ENCODE measurements at regions not wholly inside any gene's neighbourhood (a gene's known extent, or its start where the extent isn't known, plus 50 kb on each side); places are given as distances from the start of the nearest gene placed in this dataset.

DNA sequence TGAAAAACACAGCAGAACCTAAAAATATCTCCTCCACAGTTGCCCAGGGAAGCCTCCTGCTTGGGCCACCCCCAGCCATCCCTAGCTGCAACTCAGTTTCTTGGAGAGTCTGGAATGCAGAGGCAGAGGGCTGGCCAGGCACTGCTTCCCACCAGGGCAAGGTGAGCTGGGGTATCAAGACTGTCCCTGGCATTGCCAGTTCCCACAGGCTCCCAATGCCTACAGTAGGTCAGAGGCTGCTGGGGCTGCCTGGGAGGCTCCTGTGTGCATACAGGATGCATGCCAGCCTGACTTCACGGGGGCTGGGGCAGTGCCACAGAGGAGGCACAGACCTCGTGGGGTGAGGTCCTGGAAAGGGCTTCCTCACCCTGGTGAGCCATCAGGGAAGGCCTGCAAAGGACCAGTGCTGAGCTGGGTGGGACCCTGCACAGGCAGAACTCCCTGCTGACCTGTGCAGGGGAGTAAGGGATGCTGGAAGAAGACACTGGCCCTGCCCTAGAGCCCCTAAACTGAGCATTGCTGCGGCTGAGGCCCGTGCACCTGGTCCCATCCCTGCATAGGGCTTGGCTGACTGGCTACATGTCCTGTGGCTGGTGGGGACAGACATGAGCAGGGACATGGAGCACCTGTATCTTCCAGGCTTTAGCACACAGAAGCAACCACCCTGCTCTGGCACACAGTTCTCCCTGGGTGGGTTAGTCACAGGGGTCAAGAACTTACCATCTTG, 121.9 kb upstream of the RET start:
- H3K4me3 ChIP-seq (ENCODE audit: low read length): no peak overlapping the region
- H3K27me3 ChIP-seq (ENCODE audit: control insufficient read depth, insufficient read depth, low read length): peaks cover 11% of the 10 kb centered on the region
- H3K4me1 ChIP-seq (ENCODE audit: control insufficient read depth, low read depth, low read length): peaks cover 15% of the 10 kb centered on the region
- no peak overlapping the region for H3K9ac ChIP-seq (ENCODE audit: low read length)
- no peaks in the 10 kb centered on the region for H3K36me3 ChIP-seq (ENCODE audit: control insufficient read depth, low read depth, low read length)
- no peaks in the 10 kb centered on the region for H3K9me3 ChIP-seq (ENCODE audit: control insufficient read depth, low read depth, low read length)
- H3K27ac ChIP-seq (ENCODE audit: low read length): no peak overlapping the region

DNA sequence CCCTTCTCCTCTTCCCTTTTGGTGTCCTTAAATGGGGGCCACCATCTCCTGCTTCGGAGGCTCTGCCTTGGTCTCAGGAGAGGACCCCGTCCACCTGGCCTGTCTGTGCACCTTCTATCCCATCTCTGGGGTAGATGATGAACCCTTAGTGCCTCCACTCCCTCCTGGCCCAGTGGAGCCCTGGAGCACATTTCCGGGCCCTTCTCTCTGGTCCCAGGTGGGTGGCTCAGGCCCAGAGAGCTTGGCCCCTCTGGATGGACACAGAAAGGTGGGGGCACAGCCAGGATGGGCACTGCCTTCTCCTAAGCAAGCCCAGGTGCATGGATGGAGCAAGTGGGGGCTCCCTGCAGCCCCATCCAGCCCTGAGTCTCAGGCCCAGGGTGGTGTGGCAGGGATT, 121.4 kb upstream of the RET start:
- Histone ChIP-seq H3K9ac (ENCODE audit: low read length) (no peak overlapping the region), H3K27me3 (ENCODE audit: control insufficient read depth, insufficient read depth, low read length) (peaks cover 11% of the 10 kb centered on the region), H3K27ac (ENCODE audit: low read length) (no peak overlapping the region), H3K4me3 (ENCODE audit: low read length) (no peak overlapping the region), H3K36me3 (ENCODE audit: control insufficient read depth, low read depth, low read length) (no peaks in the 10 kb centered on the region), H3K4me1 (ENCODE audit: control insufficient read depth, low read depth, low read length) (peaks cover 15% of the 10 kb centered on the region), H3K9me3 (ENCODE audit: control insufficient read depth, low read depth, low read length) (no peaks in the 10 kb centered on the region)

DNA sequence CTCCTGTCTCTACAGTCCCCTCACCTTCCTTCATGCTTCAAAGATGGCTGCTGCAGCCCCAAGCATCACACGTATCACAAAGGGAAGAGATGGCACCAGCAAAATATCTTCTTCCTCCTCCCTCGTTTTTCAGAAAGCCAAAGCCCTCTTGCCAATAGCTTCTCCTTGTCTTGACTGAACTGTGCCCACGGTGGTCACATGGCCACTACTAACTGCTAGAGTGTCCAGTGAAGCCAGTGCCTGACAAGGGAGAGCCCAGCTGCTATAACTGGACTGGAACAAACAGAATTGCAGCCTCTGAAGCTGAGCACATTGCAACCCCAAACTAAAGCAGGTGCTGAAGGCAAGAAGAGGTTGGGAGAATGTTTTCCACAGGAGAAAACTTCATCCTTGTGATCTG, 120.8 kb upstream of the RET start:
- H3K4me3 ChIP-seq (ENCODE audit: low read length): no peak overlapping the region
- peaks cover 8% of the 10 kb centered on the region for H3K27me3 ChIP-seq (ENCODE audit: control insufficient read depth, insufficient read depth, low read length)
- H3K9me3 ChIP-seq (ENCODE audit: control insufficient read depth, low read depth, low read length): no peaks in the 10 kb centered on the region
- no peak overlapping the region for H3K9ac ChIP-seq (ENCODE audit: low read length)
- H3K27ac ChIP-seq (ENCODE audit: low read length): no peak overlapping the region
- peaks cover 15% of the 10 kb centered on the region for H3K4me1 ChIP-seq (ENCODE audit: control insufficient read depth, low read depth, low read length)
- H3K36me3 ChIP-seq (ENCODE audit: control insufficient read depth, low read depth, low read length): no peaks in the 10 kb centered on the region

DNA sequence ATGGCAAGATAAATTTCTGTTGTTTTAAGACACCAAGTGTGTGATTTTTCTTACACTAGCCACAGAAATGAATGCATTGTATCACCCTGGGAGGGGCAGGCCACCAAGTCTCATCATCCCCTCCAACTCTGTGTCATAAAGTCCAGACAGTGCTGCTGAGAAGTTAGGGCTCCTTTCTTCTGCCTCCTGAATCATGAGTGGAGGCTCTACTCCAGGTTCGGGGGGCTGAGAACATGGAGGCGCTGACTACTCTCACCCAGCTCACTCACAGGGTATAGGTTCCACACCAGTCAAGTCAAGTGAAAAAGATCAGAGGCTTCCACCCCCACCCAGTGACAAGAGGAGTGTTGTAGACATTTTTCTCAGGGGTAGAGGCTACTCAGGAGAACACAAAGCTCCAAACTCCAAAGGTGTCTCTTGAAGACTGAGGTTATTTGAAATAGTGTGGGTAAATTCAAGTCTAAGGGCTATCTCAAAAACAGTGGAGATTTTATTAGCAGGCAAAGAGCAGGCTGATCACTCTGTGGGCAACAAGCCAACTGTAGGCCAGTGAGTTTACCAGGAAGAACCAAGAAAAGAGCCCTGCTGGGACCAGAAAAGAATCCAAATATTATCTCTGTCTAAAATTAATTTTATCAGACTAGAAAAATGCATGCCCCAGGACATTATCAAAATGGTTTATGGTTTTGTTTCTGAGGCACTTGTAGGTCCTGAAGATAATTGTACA, 118.6 kb upstream of the RET start:
- H3K9ac ChIP-seq (ENCODE audit: low read length): no peak overlapping the region
- no peaks in the 10 kb centered on the region for H3K9me3 ChIP-seq (ENCODE audit: control insufficient read depth, low read depth, low read length)
- peaks cover under 1% of the 10 kb centered on the region for H3K4me1 ChIP-seq (ENCODE audit: control insufficient read depth, low read depth, low read length)
- H3K4me3 ChIP-seq (ENCODE audit: low read length): no peak overlapping the region
- H3K36me3 ChIP-seq (ENCODE audit: control insufficient read depth, low read depth, low read length): no peaks in the 10 kb centered on the region
- H3K27ac ChIP-seq (ENCODE audit: low read length): no peak overlapping the region
- H3K27me3 ChIP-seq (ENCODE audit: control insufficient read depth, insufficient read depth, low read length): peaks cover 2% of the 10 kb centered on the region

DNA sequence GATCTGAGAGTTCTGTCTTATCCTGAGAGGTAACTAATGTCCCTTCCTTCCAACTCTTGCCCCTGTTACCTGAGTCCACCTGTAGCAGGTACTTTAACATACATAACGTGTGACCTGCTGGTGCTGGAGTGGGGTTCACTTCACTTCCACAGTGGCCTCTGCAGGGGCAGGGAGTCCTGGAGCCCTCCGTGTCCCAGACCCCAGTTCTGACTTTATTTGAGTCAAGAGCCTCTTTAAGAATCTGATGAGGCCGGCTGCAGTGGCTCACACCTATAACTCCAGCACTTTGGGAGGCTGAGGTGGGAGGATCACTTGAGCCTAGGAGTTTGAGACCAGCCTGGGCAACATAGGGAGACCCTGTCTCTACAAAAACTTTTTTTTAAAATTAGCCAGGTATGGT, 117.0 kb upstream of the RET start:
- peaks cover 5% of the 10 kb centered on the region for H3K4me1 ChIP-seq (ENCODE audit: control insufficient read depth, low read depth, low read length)
- no peaks in the 10 kb centered on the region for H3K9me3 ChIP-seq (ENCODE audit: control insufficient read depth, low read depth, low read length)
- H3K9ac ChIP-seq (ENCODE audit: low read length): no peak overlapping the region
- no peak overlapping the region for H3K4me3 ChIP-seq (ENCODE audit: low read length)
- no peak overlapping the region for H3K27ac ChIP-seq (ENCODE audit: low read length)
- no peaks in the 10 kb centered on the region for H3K27me3 ChIP-seq (ENCODE audit: control insufficient read depth, insufficient read depth, low read length)
- no peaks in the 10 kb centered on the region for H3K36me3 ChIP-seq (ENCODE audit: control insufficient read depth, low read depth, low read length)

DNA sequence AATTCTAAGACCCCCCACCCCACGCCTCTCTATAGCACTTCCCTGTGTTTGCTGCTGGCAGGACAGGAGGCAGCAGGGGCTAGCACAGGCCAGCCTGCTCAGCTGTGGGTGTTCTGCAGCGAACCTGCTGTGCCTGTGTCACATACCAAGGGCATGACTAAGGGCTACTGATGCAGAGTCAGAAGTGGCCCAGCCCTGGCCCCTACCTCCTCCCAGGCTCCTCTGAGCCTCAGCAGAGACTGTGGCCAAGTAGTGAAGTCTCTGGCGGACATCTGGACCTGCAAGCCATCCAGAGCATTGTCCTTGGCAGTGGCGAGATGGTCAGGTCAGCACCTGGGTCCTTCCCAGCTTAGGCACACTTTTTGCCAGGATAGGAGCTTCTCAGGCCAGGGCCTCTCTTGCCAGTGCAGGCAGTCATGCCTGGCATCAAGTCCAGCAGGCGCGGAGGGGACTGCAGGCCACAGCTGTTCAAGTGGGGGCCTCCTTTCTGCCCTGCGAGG, 116.3 kb upstream of the RET start:
- no peak overlapping the region for H3K9ac ChIP-seq (ENCODE audit: low read length)
- H3K36me3 ChIP-seq (ENCODE audit: control insufficient read depth, low read depth, low read length): no peaks in the 10 kb centered on the region
- H3K4me3 ChIP-seq (ENCODE audit: low read length): no peak overlapping the region
- H3K27me3 ChIP-seq (ENCODE audit: control insufficient read depth, insufficient read depth, low read length): no peaks in the 10 kb centered on the region
- H3K4me1 ChIP-seq (ENCODE audit: control insufficient read depth, low read depth, low read length): peaks cover 5% of the 10 kb centered on the region
- no peak overlapping the region for H3K27ac ChIP-seq (ENCODE audit: low read length)
- H3K9me3 ChIP-seq (ENCODE audit: control insufficient read depth, low read depth, low read length): no peaks in the 10 kb centered on the region

DNA sequence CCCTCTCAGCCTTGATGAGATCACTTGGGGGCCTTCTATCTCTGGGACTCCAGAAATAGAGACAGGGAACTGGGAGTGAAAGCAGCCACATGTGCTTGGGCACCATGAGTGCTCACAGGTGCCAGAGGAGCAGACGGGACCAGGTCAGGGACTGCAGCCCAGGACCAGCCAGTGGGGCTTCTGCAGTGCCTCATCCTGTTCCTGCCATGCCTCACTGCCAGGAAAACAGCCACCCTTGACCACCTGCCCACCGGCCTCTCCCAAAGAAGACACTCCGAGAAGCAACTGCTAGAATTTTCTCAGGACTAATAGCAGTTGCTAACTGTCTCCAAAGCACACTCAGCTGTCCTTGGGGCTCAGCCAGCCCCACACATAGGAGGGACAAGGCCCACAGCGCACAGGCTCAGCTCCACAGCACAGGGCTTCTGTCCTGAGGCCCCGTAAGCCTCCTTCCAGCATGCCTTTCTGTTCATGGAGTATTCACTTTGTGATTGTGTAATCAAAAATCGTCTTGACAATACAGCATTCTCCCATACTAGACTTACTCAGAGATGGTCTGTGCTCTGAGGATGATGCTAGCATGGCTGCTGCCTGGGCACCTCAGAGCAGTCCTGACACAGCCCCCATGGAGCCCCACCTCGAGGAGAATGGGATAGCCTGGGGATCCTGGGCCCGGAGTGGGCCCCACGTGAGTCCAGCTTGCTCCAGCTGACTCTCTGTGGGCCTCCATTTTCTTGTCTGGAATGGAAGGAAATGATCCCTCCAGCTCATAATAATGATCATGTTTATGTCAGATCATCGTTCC, 115.7 kb upstream of the RET start:
- Histone ChIP-seq H3K9ac (ENCODE audit: low read length) (no peak overlapping the region), H3K27ac (ENCODE audit: low read length) (no peak overlapping the region)

DNA sequence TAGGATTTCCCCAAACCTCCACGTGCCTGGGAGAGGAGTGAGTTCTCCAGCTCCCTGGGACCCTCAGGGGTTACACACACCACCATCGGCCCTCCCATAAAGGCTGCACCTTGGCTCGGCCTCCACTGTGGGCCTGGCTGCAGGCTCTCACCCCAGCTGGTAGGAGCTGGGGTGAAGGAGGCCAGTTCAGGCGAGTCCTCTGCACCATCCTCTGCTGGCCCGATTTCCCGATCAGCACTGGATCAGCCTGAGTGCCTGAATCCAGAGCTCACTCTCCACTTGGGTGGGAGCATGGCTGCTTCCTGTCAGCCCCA, 115.1 kb upstream of the RET start:
- Histone ChIP-seq H3K27me3 (ENCODE audit: control insufficient read depth, insufficient read depth, low read length) (no peaks in the 10 kb centered on the region), H3K9ac (ENCODE audit: low read length) (no peak overlapping the region), H3K27ac (ENCODE audit: low read length) (no peak overlapping the region), H3K36me3 (ENCODE audit: control insufficient read depth, low read depth, low read length) (no peaks in the 10 kb centered on the region), H3K9me3 (ENCODE audit: control insufficient read depth, low read depth, low read length) (no peaks in the 10 kb centered on the region), H3K4me3 (ENCODE audit: low read length) (no peak overlapping the region), H3K4me1 (ENCODE audit: control insufficient read depth, low read depth, low read length) (peaks cover 5% of the 10 kb centered on the region)

More for the DNA sequence above, 115.7 kb upstream of the RET start:
- Histone ChIP-seq H3K27me3 (ENCODE audit: control insufficient read depth, insufficient read depth, low read length) (no peaks in the 10 kb centered on the region), H3K9me3 (ENCODE audit: control insufficient read depth, low read depth, low read length) (no peaks in the 10 kb centered on the region), H3K36me3 (ENCODE audit: control insufficient read depth, low read depth, low read length) (no peaks in the 10 kb centered on the region), H3K4me3 (ENCODE audit: low read length) (no peak overlapping the region), H3K4me1 (ENCODE audit: control insufficient read depth, low read depth, low read length) (peaks cover 5% of the 10 kb centered on the region)

DNA sequence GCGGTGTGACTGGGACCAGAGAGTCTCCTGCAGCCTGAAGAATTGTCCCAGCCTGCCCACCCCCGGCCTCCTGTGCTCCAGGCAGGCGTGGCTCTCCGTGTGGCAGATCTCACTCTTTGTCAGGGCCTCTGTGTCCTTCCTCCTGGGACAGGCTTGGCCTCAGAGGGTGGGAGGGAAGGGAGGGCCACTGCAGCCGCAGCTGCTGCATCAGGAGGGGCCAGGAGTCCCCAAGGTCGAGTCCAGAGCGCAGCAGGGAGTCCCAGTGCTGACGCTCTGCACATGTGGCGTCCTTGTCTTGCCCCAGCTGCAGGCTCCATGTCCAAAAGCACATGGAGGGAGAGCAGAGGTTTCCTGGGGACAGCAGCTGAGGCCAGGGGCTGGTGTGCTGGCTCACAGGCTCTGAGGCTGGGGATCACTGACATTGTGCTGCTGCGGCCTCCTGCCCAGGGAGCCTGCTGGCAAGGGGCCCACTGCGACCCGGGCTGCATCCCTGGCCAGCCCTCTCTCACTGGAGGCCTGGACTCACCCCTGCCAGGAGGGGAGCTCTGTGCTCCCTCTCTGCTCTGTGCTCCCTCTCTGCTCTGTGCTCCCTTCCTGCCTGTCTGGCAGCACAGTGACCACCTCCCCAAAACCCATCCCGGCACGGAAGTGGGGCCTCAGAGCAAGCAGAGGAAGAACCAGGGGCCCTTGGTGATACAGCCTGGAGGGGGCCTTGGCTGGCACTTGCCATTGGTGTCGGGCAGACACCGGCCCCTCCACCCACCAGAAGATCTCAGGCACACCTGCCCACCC, 114.6 kb upstream of the RET start:
- Histone ChIP-seq H3K9me3 (ENCODE audit: control insufficient read depth, low read depth, low read length) (no peaks in the 10 kb centered on the region), H3K27ac (ENCODE audit: low read length) (no peak overlapping the region), H3K4me3 (ENCODE audit: low read length) (no peak overlapping the region), H3K36me3 (ENCODE audit: control insufficient read depth, low read depth, low read length) (no peaks in the 10 kb centered on the region), H3K27me3 (ENCODE audit: control insufficient read depth, insufficient read depth, low read length) (no peaks in the 10 kb centered on the region), H3K4me1 (ENCODE audit: control insufficient read depth, low read depth, low read length) (peaks cover 5% of the 10 kb centered on the region), H3K9ac (ENCODE audit: low read length) (no peak overlapping the region)

DNA sequence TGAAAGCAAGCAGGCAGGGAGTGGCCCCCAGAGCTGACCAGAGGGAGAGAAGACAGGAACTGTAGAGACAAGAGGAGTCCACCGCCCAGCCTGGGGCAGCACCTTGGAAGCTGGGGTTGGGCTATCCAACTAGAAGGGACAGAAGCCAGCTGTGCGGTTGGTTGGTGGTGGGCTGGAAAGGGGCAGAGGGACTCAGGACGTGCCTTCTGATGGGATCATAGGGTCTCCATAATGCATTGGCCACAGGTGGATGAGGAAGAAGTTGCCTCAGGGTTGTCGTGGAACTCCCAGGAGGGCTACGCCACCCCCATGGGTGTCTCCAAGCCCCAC, 114.0 kb upstream of the RET start:
- Histone ChIP-seq H3K4me3 (ENCODE audit: low read length) (no peak overlapping the region), H3K9ac (ENCODE audit: low read length) (no peak overlapping the region), H3K27ac (ENCODE audit: low read length) (no peak overlapping the region), H3K36me3 (ENCODE audit: control insufficient read depth, low read depth, low read length) (no peaks in the 10 kb centered on the region), H3K4me1 (ENCODE audit: control insufficient read depth, low read depth, low read length) (peaks cover 5% of the 10 kb centered on the region), H3K9me3 (ENCODE audit: control insufficient read depth, low read depth, low read length) (no peaks in the 10 kb centered on the region), H3K27me3 (ENCODE audit: control insufficient read depth, insufficient read depth, low read length) (no peaks in the 10 kb centered on the region)

DNA sequence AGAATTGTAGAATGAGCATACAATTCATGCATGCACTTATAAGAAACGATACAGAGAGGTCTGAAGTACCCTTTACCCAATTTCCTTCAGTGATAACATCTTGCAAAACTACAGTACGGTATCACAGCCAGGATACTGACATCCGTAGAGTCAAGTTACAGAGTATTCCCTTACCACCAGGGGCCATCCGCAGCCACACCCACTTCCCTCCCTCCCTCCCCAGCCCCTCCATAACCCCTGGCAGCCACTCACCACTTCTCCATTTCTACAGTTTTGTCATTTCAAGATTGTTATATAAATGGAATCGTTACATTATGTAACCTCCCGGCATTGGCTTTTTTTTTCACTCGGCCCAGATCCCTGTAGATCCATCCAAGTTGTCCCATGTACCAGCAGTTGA, 113.6 kb upstream of the RET start:
- no peak overlapping the region for H3K4me3 ChIP-seq (ENCODE audit: low read length)
- no peaks in the 10 kb centered on the region for H3K9me3 ChIP-seq (ENCODE audit: control insufficient read depth, low read depth, low read length)
- no peak overlapping the region for H3K27ac ChIP-seq (ENCODE audit: low read length)
- H3K36me3 ChIP-seq (ENCODE audit: control insufficient read depth, low read depth, low read length): no peaks in the 10 kb centered on the region
- no peaks in the 10 kb centered on the region for H3K27me3 ChIP-seq (ENCODE audit: control insufficient read depth, insufficient read depth, low read length)
- H3K4me1 ChIP-seq (ENCODE audit: control insufficient read depth, low read depth, low read length): peaks cover 5% of the 10 kb centered on the region
- no peak overlapping the region for H3K9ac ChIP-seq (ENCODE audit: low read length)

Data from iPS-18a (cell line).